Colonic mucosa (tissue), 4 donors: ENCODE measurements at regions not wholly inside any gene's neighbourhood (a gene's known extent, or its start where the extent isn't known, plus 50 kb on each side); places are given as distances from the start of the nearest gene placed in this dataset.

Experiments
- DNase-seq: peaks from one replicate; pipeline ENCODE4 v3.0.0-alpha.2; 2020
- H3K27ac ChIP-seq: fragments of 200-600 bp; one replicate; pipeline ENCODE4 v1.8.0; 2021
- H3K27me3 ChIP-seq: fragments of 200-600 bp; one replicate; pipeline ENCODE4 v1.8.0; 2021
- H3K36me3 ChIP-seq: fragments of 200-600 bp; one replicate; pipeline ENCODE4 v1.8.0; 2021
- H3K4me1 ChIP-seq: fragments of 200-600 bp; one replicate; pipeline ENCODE4 v1.8.0; 2021; ENCODE audit warnings: mild to moderate bottlenecking
- H3K4me3 ChIP-seq: fragments of 200-600 bp; one replicate; pipeline ENCODE4 v1.8.0; 2021
- H3K9ac ChIP-seq, 2 donors: one replicate each; pipeline ENCODE4 v1.7.0; 2013; ENCODE audit warnings: control low read depth in 2 of 2, low read depth in 2 of 2, low read length in 2 of 2
- H3K9me3 ChIP-seq: fragments of 200-600 bp; one replicate; pipeline ENCODE4 v1.8.0; 2021
- intact Hi-C: fragments of 100-400 bp; cut with DNase I; formaldehyde crosslinking; loops from one replicate; pipeline ENCODE4 v1.14.1; 2022
- TF ChIP-seq, protein P1 (sequence below): fragments of 200-600 bp; IDR thresholded peaks from one replicate; pipeline ENCODE4 v1.8.0; 2022; ENCODE audit warnings: antibody characterized with exemption, mild to moderate bottlenecking
- donor health status: healthy.
- donor health status: DM: no; HTN: no; CAD: no.
- donor health status: DM: no; HTN: no; CAD: no.

DNA sequence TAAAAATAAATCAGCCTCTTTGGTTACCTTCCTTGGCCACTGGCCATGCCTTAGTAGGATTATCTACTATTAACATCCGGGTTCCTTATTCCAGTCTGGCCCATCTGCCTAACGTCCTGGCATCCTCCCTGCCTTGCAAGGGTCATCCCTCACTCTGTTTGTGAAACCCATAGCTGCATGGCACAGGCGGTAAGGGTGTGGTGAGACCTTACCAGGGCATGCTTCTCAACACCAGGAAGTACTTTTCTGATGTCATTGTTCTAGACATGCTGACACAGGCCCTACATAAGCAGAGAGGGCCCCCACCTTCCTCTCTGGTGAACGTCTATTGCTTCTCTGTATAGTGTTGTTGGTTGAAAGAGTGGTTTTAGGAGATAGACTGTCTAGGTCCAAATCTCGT is 296.8 kb upstream of the SPRED2 start:
- Histone ChIP-seq H3K4me1 (no peaks in the 10 kb centered on the region), H3K27ac (no peak overlapping the region)
- intact Hi-C loops: loop anchor here (10.0 kb wide), 1 partner anchor 846 kb away; no protein-coding TSS in a partner anchor

DNA sequence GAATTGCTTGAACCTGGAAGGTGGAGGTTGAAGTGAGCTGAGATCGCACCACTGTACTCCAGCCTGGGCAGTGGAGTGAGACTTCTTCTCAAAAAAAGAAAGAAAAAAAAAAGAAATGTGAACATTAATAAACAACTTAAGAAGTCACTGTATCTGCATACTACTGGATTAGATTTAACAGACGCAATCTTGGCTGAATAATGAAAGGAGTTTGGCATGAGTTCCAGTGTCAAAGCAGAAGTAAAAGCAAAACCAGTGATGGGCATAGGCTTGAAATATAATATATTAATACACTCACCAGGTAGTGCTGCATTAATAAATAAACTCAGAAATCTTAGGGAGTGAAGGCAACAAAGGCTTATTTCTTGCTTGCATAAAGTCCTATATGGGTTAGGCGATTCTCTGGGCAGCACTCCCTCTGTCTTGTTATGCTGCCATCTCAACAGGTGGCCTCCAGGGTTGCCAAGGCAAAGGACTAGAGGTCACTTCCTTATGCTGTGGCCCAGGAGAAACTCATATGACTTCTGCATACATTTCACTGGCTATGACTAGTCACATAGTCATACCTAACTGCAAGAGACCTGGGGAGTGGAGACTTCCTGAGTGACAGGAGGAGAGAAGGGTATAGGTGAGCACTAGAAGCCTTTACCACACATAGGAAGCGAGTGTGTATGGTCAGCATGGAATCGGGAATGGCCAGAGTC is 296.2 kb upstream of the SPRED2 start:
- no peak overlapping the region for H3K9ac ChIP-seq
- no peaks in the 10 kb centered on the region for H3K27me3 ChIP-seq
- no peak for DNase-seq
- H3K9me3 ChIP-seq: no peaks in the 10 kb centered on the region
- H3K27ac ChIP-seq: no peak overlapping the region
- H3K4me3 ChIP-seq: no peak overlapping the region
- intact Hi-C loops: loop anchor here (10.0 kb wide), 1 partner anchor 846 kb away; no protein-coding TSS in a partner anchor
- no peaks in the 10 kb centered on the region for H3K36me3 ChIP-seq
- no peaks in the 10 kb centered on the region for H3K4me1 ChIP-seq
- TF ChIP-seq, protein P1, sequence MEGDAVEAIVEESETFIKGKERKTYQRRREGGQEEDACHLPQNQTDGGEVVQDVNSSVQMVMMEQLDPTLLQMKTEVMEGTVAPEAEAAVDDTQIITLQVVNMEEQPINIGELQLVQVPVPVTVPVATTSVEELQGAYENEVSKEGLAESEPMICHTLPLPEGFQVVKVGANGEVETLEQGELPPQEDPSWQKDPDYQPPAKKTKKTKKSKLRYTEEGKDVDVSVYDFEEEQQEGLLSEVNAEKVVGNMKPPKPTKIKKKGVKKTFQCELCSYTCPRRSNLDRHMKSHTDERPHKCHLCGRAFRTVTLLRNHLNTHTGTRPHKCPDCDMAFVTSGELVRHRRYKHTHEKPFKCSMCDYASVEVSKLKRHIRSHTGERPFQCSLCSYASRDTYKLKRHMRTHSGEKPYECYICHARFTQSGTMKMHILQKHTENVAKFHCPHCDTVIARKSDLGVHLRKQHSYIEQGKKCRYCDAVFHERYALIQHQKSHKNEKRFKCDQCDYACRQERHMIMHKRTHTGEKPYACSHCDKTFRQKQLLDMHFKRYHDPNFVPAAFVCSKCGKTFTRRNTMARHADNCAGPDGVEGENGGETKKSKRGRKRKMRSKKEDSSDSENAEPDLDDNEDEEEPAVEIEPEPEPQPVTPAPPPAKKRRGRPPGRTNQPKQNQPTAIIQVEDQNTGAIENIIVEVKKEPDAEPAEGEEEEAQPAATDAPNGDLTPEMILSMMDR: no peak

More for the DNA sequence above, 296.8 kb upstream of the SPRED2 start:
- no peaks in the 10 kb centered on the region for H3K9me3 ChIP-seq
- no peak overlapping the region for H3K9ac ChIP-seq
- H3K27me3 ChIP-seq: no peaks in the 10 kb centered on the region
- H3K36me3 ChIP-seq: no peaks in the 10 kb centered on the region
- TF ChIP-seq, protein P1: no peak
- DNase-seq: no peak
- no peak overlapping the region for H3K4me3 ChIP-seq

DNA sequence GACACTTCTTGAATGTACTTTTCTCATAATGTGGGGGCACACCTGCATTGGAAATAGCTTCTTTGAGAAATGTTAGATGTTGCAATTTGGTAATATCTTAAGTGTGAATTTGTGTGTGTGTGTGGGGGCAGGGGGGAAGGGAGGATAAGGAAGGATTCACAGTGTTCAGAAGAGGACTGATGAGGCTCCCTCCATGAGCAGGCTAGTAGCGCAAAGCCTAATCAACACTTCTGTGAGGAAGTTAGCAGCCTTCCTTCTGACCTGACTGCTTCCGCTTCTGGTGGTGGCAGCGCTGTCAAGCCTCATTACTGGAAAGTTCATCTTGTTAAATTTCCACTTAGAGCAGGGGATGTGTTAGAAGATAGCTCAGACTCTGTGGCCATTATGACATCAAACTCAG is 295.4 kb upstream of the SPRED2 start:
- TF ChIP-seq, protein P1: no peak
- Histone ChIP-seq H3K9ac (no peak overlapping the region), H3K9me3 (no peaks in the 10 kb centered on the region), H3K36me3 (no peaks in the 10 kb centered on the region), H3K27me3 (no peaks in the 10 kb centered on the region), H3K4me3 (no peak overlapping the region), H3K4me1 (no peaks in the 10 kb centered on the region), H3K27ac (no peak overlapping the region)
- DNase-seq: no peak
- intact Hi-C loops: loop anchor here (10.0 kb wide), 1 partner anchor 847 kb away; no protein-coding TSS in a partner anchor

DNA sequence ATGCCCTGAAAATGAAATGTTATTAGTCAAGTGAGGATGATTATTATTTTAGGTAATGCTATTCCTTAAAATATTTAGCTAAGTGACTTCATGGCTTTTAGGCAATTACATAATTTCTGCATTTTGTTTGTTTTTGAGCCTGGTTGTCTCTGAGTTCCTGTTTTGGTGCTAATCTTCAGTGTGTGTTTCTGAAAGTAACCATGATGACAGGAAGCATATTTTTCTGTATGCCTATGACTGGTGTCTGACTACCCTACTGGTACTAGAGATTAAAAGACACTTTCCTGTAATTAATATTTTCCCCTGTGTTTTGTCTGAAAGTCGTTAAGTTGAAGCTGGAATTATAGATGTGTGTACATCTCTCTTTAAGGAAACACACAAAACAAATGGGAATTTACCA is 295.0 kb upstream of the SPRED2 start:
- intact Hi-C loops: loop anchor here (10.0 kb wide), 1 partner anchor 847 kb away; no protein-coding TSS in a partner anchor
- Histone ChIP-seq H3K27ac (no peak overlapping the region), H3K9me3 (no peaks in the 10 kb centered on the region), H3K9ac (no peak overlapping the region), H3K36me3 (no peaks in the 10 kb centered on the region), H3K27me3 (no peaks in the 10 kb centered on the region), H3K4me3 (no peak overlapping the region), H3K4me1 (no peaks in the 10 kb centered on the region)
- no peak for DNase-seq
- TF ChIP-seq, protein P1: no peak

DNA sequence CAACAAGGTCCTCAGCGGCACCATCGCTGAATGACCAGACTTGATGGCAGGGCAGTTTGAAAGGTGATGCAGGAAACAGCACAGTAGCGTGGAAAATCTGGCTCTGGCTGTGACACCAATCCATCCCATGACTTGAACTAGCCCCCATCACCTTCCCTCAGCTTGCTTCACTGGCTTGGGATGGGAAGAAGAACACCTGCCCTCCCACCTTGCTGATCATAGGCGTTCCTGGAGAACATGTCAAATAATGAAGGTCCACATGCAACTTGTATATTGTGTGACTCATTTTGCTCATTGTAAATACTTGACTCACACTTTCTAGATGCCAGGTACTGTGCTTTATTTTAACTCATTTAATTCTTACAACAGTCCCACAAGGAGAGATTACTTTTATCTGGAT is 292.4 kb upstream of the SPRED2 start:
- TF ChIP-seq, protein P1: no peak
- Histone ChIP-seq H3K27me3 (no peaks in the 10 kb centered on the region), H3K27ac (no peak overlapping the region), H3K9me3 (no peaks in the 10 kb centered on the region), H3K4me3 (no peak overlapping the region), H3K4me1 (no peaks in the 10 kb centered on the region), H3K9ac (no peak overlapping the region), H3K36me3 (no peaks in the 10 kb centered on the region)
- no peak for DNase-seq
- intact Hi-C loops: loop anchor here (10.0 kb wide), 1 partner anchor 850 kb away; no protein-coding TSS in a partner anchor
